Mesendoderm (in vitro differentiated cells): ENCODE measurements at regions not wholly inside any gene's neighbourhood (a gene's known extent, or its start where the extent isn't known, plus 50 kb on each side); places are given as distances from the start of the nearest gene placed in this dataset.

Source experiments
- DNase-seq: peaks from one replicate; pipeline ENCODE4 v3.0.0; 2013
- H2AK5ac ChIP-seq: 2 replicates; pipeline ENCODE4 v1.6.1; 2013; ENCODE audit warnings: low read length, inconsistent platforms
- H2BK120ac ChIP-seq: 2 replicates; pipeline ENCODE4 v1.6.1; 2013; ENCODE audit warnings: low read depth, mild to moderate bottlenecking, low read length, moderate library complexity, mixed read lengths
- H2BK15ac ChIP-seq: replicated peaks from 2 replicates; pipeline ENCODE4 v1.6.1; 2013; ENCODE audit warnings: low read depth, mild to moderate bottlenecking, moderate library complexity
- H2BK5ac ChIP-seq: 2 replicates; pipeline ENCODE4 v1.6.1; 2013; ENCODE audit warnings: low read length, inconsistent platforms
- H3K18ac ChIP-seq: 2 replicates; pipeline ENCODE4 v1.6.1; 2013; ENCODE audit warnings: mild to moderate bottlenecking, low read length, mixed read lengths
- H3K23ac ChIP-seq: one replicate; pipeline ENCODE4 v1.6.1; 2013; ENCODE audit warnings: low read length
- H3K27ac ChIP-seq: 2 replicates; pipeline ENCODE4 v1.5.1; 2013; ENCODE audit warnings: low read depth, mild to moderate bottlenecking, inconsistent platforms, low read length, moderate library complexity
- H3K27me3 ChIP-seq: 2 replicates; pipeline ENCODE4 v1.6.1; 2013; ENCODE audit warnings: low read length, control low read depth, mild to moderate bottlenecking, inconsistent platforms; ENCODE audit not compliant: insufficient read depth, poor library complexity
- H3K36me3 ChIP-seq: 2 replicates; pipeline ENCODE4 v1.6.1; 2013; ENCODE audit warnings: low read length, inconsistent platforms; ENCODE audit not compliant: control insufficient read depth, insufficient read depth
- H3K4ac ChIP-seq: one replicate; pipeline ENCODE4 v1.6.1; 2013; ENCODE audit warnings: low read depth, mild to moderate bottlenecking, low read length, moderate library complexity
- H3K4me1 ChIP-seq: 2 replicates; pipeline ENCODE4 v1.6.1; 2013; ENCODE audit warnings: low read depth, low read length, inconsistent platforms; ENCODE audit not compliant: control insufficient read depth
- H3K4me2 ChIP-seq: 2 replicates; pipeline ENCODE4 v1.6.1; 2013; ENCODE audit warnings: low read length
- H3K4me3 ChIP-seq: 2 replicates; pipeline ENCODE4 v1.5.1; 2013; ENCODE audit warnings: mild to moderate bottlenecking, low read length
- H3K56ac ChIP-seq: one replicate; pipeline ENCODE4 v1.6.1; 2013; ENCODE audit warnings: low read length
- H3K79me1 ChIP-seq: 2 replicates; pipeline ENCODE4 v1.6.1; 2013; ENCODE audit warnings: low read length, inconsistent platforms
- H3K79me2 ChIP-seq: 2 replicates; pipeline ENCODE4 v1.6.1; 2013; ENCODE audit warnings: mild to moderate bottlenecking, low read length; ENCODE audit not compliant: control insufficient read depth, insufficient read depth
- H3K9ac ChIP-seq: 2 replicates; pipeline ENCODE4 v1.6.1; 2013; ENCODE audit warnings: low read length, inconsistent platforms
- H4K5ac ChIP-seq: one replicate; pipeline ENCODE4 v1.6.1; 2013; ENCODE audit warnings: low read length
- H4K8ac ChIP-seq: one replicate; pipeline ENCODE4 v1.6.1; 2013; ENCODE audit warnings: low read depth, mild to moderate bottlenecking, control low read depth, low read length, moderate library complexity
- WGBS: extraction: QIAGEN DNeasy Blood & Tissue Kit; methylation state at CpG from one replicate; pipeline ENCODE4 v1.1.7; 2013; ENCODE audit warnings: low lambda C conversion rate, missing lambda C conversion rate; ENCODE audit not compliant: insufficient coverage; ENCODE audit errors: extremely low coverage; 5-methylcytosine and 5-hydroxymethylcytosine counted together

DNA sequence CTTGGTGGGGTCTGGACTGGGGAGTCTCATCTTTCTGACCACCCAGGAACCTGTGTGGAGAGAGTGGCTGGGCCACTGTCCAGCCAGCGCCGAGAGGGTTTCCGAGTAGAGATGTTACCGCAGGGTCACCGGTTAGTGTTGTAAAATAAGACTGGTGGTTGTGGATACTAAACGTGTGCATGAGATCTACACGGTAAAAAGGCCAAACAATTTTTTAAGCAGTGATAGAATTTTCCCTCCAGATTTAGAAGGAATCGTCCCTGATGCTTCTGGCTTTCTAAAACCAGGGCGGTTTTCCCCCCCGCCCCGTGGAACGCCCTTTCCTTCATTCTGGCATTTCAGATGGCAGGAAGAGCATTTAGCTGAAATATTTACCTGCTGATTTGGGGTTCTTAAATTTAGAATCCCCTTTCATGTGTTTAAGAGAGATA, 72.6 kb upstream of the PPARA start:
- Histone ChIP-seq H3K27ac (no peak overlapping the region), H4K8ac (no peak overlapping the region), H3K4me3 (no peak overlapping the region), H3K36me3 (no peaks in the 10 kb centered on the region), H3K4me2 (no peak overlapping the region), H3K23ac (no peak overlapping the region), H3K4me1 (no peaks in the 10 kb centered on the region), H4K5ac (no peak overlapping the region), H3K79me2 (no peaks in the 10 kb centered on the region), H2BK5ac (no peak overlapping the region), H2BK15ac (no peak overlapping the region), H3K79me1 (no peaks in the 10 kb centered on the region), H3K4ac (no peak overlapping the region), H2AK5ac (no peak overlapping the region), H3K18ac (no peak overlapping the region), H3K9ac (no peak overlapping the region), H3K56ac (no peak overlapping the region), H3K27me3 (peaks cover 7% of the 10 kb centered on the region), H2BK120ac (no peak overlapping the region)
- DNase-seq: no peak
- WGBS: no CpG with 5 or more reads among the region's 12 CpGs

DNA sequence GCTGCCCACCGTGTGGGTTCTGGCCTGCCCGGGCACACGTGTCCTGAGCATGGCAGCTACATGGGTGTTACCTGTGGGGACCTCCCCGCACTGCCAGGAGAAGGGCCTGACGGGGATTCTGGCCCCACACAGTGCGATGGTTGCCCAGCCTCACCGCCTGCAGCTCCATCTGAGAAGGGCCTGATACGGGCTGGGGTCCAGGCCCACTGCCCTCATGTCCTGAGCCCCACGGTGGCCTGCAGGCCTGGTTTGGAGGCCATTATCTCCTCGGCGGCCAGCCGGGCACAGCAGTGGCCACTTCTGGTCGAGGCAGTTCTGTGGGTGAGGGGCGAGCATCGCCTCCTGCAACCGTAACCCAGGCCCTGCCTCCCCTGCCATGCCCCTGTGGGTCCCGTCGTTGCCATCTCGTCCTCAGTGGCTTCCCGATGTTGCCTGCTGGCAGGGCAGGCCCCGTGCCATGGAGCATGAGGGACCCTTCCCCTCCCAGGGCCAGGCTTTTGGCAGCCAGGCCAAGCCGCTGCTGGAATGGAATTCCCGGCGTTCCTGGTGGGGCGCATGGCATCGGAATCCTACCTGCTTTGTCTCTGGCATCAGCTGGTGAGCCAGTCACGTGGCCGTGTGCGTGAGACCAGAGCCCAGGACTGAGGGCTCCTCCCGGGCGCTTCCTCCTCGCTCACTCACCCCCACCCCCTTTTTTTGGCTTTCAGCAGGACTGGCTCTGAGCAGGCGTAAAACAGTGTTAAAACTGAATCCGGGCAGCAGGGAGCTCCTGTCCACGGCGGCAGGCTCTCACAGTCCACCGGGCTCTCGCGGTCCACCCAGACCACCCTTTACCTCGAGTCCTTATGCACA, 71.9 kb upstream of the PPARA start:
- H3K23ac ChIP-seq: no peak overlapping the region
- no peaks in the 10 kb centered on the region for H3K36me3 ChIP-seq
- no peak overlapping the region for H2AK5ac ChIP-seq
- no peak overlapping the region for H2BK15ac ChIP-seq
- H3K56ac ChIP-seq: peak overlapping the region; percentile 34
- no peak overlapping the region for H2BK120ac ChIP-seq
- H3K9ac ChIP-seq: no peak overlapping the region
- peaks cover 2% of the 10 kb centered on the region for H3K27me3 ChIP-seq
- no peak overlapping the region for H4K8ac ChIP-seq
- H3K27ac ChIP-seq: no peak overlapping the region
- no peak for DNase-seq
- H3K79me1 ChIP-seq: no peaks in the 10 kb centered on the region
- no peak overlapping the region for H3K4me3 ChIP-seq
- no peaks in the 10 kb centered on the region for H3K4me1 ChIP-seq
- no peak overlapping the region for H3K18ac ChIP-seq
- H2BK5ac ChIP-seq: no peak overlapping the region
- H3K4ac ChIP-seq: no peak overlapping the region
- no CpG with 5 or more reads among the region's 40 CpGs for WGBS
- H3K4me2 ChIP-seq: no peak overlapping the region
- no peak overlapping the region for H4K5ac ChIP-seq
- no peaks in the 10 kb centered on the region for H3K79me2 ChIP-seq

DNA sequence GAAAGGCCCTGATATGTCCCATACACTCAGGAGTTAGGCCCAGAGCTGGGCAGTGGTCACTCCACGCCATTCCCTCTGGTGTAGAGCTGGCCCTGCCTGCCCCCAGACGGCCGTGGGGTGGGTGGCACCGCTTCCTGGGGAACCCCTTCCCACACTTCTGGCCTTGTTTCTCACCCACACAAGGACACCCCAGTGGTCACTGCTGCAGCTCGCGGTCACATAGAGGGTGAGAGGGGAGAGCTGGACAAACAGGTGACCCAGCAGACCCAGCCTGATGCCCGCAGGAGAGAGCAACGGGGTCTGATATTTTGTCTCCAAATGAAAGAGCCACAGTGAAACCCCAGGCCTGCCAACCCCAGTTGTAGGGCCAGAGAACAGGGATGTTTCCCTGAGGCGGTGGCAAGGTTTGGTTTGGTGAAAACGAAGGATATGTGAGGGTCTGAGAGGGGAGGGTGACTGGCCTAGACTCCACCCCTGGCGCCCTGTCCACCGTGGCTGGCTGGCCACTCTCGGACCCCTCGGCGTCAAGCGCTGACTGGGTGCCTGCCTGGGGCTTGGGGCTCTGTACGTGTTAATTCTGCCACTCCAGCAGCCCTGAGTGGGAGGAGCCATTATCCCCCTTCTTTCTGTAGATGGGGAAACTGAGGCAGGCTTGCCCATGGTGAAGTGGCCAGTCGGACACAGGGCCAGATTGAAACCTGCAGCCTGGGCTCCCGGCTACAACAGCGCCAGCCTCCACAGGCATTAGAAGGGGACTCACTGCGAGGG, 71.0 kb upstream of the PPARA start:
- H3K4ac ChIP-seq: no peak overlapping the region
- DNase-seq: no peak
- no peaks in the 10 kb centered on the region for H3K79me2 ChIP-seq
- H2BK5ac ChIP-seq: no peak overlapping the region
- no peak overlapping the region for H2BK120ac ChIP-seq
- no peaks in the 10 kb centered on the region for H3K79me1 ChIP-seq
- no peak overlapping the region for H3K27ac ChIP-seq
- H3K4me2 ChIP-seq: no peak overlapping the region
- H3K4me1 ChIP-seq: no peaks in the 10 kb centered on the region
- H3K23ac ChIP-seq: no peak overlapping the region
- no peak overlapping the region for H2AK5ac ChIP-seq
- H3K18ac ChIP-seq: no peak overlapping the region
- no peak overlapping the region for H2BK15ac ChIP-seq
- no peak overlapping the region for H3K9ac ChIP-seq
- H3K36me3 ChIP-seq: no peaks in the 10 kb centered on the region
- no peak overlapping the region for H3K4me3 ChIP-seq
- no peak overlapping the region for H3K56ac ChIP-seq
- H4K5ac ChIP-seq: no peak overlapping the region
- no CpG with 5 or more reads among the region's 21 CpGs for WGBS
- no peaks in the 10 kb centered on the region for H3K27me3 ChIP-seq
- H4K8ac ChIP-seq: no peak overlapping the region

GRCh38 chr22:46079861-46080821, 70.2 kb upstream of the PPARA start:
- Histone ChIP-seq H3K18ac (no peak overlapping the region), H3K4me1 (no peaks in the 10 kb centered on the region), H3K23ac (no peak overlapping the region), H3K27ac (no peak overlapping the region), H3K4ac (no peak overlapping the region), H2AK5ac (no peak overlapping the region), H3K27me3 (no peaks in the 10 kb centered on the region), H2BK15ac (no peak overlapping the region), H3K79me2 (no peaks in the 10 kb centered on the region), H4K5ac (no peak overlapping the region), H4K8ac (no peak overlapping the region), H3K56ac (no peak overlapping the region), H3K9ac (no peak overlapping the region), H2BK5ac (no peak overlapping the region), H3K36me3 (no peaks in the 10 kb centered on the region), H3K4me2 (no peak overlapping the region), H3K4me3 (no peak overlapping the region), H2BK120ac (no peak overlapping the region), H3K79me1 (no peaks in the 10 kb centered on the region)
- no CpG with 5 or more reads among the region's 57 CpGs for WGBS
- no peak for DNase-seq

GRCh38 chr22:46081036-46081830, 69.1 kb upstream of the PPARA start:
- no peak overlapping the region for H4K8ac ChIP-seq
- WGBS: no CpG with 5 or more reads among the region's 25 CpGs
- DNase-seq: no peak
- H2BK15ac ChIP-seq: no peak overlapping the region
- no peak overlapping the region for H2BK5ac ChIP-seq
- no peak overlapping the region for H2AK5ac ChIP-seq
- no peak overlapping the region for H2BK120ac ChIP-seq
- H3K79me1 ChIP-seq: no peaks in the 10 kb centered on the region
- no peak overlapping the region for H3K4me3 ChIP-seq
- H3K18ac ChIP-seq: no peak overlapping the region
- no peaks in the 10 kb centered on the region for H3K4me1 ChIP-seq
- H3K79me2 ChIP-seq: no peaks in the 10 kb centered on the region
- no peak overlapping the region for H3K4me2 ChIP-seq
- H3K23ac ChIP-seq: no peak overlapping the region
- no peak overlapping the region for H4K5ac ChIP-seq
- no peaks in the 10 kb centered on the region for H3K36me3 ChIP-seq
- no peaks in the 10 kb centered on the region for H3K27me3 ChIP-seq
- no peak overlapping the region for H3K9ac ChIP-seq
- no peak overlapping the region for H3K4ac ChIP-seq
- H3K27ac ChIP-seq: no peak overlapping the region
- no peak overlapping the region for H3K56ac ChIP-seq
